HG03025 (cell line): ENCODE measurements at regions not wholly inside any gene's neighbourhood (a gene's known extent, or its start where the extent isn't known, plus 50 kb on each side); places are given as distances from the start of the nearest gene placed in this dataset.

Source experiments
- ATAC-seq: cut with Tn5 transposase; IDR thresholded peaks from one replicate; pipeline ENCODE4 v1.9.1; 2021; ENCODE audit warnings: mild to moderate bottlenecking, moderate library complexity; ENCODE audit not compliant: unreplicated experiment, low FRiP score

GRCh38 chr6:147892476-147892875 lies 384.0 kb downstream of the SAMD5 start:
- ATAC-seq, result no peak

DNA sequence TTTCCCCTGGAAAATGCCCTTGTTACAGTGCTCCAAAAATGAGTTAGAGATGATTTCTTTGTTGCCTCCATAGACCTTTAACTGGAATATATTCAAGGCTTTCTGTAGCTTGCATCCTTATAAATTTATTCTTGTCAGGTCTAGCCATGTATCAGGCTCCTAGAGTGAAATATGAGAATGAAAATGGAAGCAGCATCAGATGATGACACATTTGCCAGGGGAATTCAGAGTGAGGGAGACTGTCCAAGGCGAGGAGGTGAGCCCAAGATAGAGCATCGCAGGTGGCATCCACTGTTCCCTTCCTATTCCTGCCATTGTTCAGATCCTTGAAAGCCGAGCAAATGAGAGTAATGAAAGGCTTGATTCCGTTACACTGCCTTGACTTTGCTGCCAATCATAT lies 386.8 kb downstream of the SAMD5 start:
- ATAC-seq, result no peak

DNA sequence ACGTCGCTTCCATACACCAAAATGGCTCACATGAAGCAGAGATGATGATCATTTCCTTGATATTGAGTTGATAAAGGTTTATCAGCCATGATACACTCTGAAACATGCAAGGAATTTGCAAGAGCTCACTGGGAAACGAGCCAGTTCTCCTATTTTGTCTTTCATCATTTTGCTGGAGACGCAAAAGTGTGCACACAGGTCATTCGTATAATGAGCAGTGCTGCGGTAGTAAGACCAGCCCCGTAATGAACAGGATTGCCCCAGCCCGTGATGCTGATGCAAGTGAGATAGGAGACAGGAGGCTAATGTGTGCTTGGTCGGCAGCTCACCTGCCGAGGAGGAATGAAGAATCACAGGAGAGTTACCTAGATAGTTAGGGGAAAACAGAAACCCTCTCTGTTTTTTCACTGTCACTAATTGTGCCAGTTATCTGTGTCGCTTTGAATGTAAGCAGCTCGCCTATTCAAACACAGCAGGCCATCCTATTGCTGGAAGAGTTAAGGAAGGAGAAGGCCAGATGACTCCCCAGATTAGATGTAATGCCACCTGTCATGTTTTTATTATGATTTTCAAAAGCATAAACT lies 391.8 kb downstream of the SAMD5 start:
- ATAC-seq, result no peak

GRCh38 chr6:147903321-147903720 lies 394.8 kb downstream of the SAMD5 start:
- no peak for ATAC-seq

DNA sequence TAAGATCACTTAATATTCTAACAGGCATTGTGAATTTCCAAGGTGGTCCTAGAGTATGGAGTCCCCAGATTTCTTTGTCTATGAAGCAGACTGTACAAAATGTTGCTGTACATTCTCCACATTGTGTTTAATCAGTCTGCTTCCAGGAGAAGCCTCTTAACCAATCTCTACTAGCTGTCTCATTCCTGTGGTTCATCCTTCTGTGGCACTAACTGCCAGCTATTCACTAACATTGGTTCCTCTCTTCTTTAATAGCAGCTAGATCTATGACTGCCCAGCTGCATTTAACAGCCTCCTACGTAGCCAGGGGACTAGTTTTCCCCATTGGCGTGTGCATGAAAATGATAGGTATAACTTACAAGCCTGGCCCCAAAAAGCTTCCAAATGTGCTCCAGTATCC lies 395.4 kb downstream of the SAMD5 start:
- ATAC-seq, result no peak

DNA sequence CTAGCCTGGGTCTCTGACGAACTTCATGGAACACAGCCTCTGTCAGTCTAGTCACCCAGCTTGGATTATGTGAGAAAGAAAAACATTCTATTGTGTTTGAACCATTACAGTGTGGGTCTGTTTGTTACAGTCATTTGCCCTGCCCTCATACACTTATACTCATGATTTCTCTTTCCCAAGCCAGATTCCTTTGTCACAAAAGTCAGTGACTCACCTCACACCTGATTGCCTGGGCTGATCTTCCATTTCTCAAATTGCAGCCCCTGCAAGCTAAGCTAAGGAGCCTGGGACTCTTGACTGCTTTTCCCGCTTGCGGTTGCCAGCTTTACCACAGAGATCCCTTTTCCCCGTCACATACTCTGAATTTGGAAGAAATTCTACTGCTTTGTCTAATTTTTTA lies 395.9 kb downstream of the SAMD5 start:
- ATAC-seq, result no peak

GRCh38 chr6:147905711-147906110 lies 397.2 kb downstream of the SAMD5 start:
- no peak for ATAC-seq

DNA sequence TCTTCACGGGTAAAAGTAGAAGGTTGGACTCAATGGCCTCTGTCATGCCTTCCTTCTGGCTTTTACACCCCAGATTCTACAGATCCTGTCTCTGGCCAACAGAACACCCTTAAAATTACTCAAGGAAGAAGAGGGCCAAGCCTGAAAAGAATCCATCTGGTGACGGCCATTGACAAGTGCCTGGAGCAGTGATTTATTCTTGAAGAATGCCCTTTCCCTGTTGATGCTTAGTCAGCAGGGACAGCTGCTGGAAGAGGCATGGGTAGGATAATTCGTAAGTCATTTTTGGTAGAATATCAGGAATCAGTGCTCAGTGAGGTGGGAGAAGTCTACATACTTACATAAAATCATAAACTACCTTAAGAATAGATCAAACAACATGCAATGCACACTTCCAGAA lies 397.9 kb downstream of the SAMD5 start:
- no peak for ATAC-seq

DNA sequence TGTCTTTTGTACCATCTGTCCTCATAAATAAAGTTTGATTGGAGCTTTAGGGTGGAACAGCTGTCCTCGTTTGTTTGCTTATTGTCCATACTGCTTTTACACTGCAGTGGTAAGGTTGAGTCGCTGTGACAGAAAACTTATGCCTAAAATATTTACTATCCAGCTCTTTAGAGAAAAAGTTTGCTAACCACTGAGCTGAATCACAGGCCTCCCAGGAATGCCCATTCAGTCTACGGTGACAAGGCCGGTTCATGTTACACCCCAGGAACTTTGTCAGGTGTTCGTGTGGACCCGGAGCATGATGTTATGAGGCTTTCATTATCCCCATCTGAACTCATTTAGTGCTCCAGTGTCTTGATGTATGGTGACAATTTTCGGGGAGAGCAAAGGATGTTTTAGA lies 401.1 kb downstream of the SAMD5 start:
- no peak for ATAC-seq

- ATAC-seq, result no peak
Measured at GRCh38 chr6:147910281-147910680, 401.8 kb downstream of the SAMD5 start.

DNA sequence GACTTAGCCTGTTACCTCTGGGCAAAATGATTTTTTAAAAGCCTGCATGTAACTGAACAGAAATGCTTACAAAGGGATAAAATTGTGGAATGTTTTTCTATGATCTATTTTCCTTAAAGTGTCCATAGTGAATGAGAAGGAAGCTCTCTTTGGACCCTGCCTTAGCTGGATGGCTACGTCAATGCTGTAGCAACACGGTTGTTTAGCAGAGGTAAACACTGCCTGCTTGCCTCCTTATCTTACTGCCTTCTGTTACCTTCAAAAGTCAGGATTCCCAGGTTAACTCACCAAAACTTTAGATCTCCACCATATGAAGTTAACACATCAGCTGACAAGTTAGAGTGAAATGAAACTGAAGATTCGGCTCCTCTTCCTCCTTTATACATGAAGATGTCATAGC lies 402.6 kb downstream of the SAMD5 start:
- no peak for ATAC-seq

- ATAC-seq, result no peak
Measured at GRCh38 chr6:147911686-147912085, 403.2 kb downstream of the SAMD5 start.

DNA sequence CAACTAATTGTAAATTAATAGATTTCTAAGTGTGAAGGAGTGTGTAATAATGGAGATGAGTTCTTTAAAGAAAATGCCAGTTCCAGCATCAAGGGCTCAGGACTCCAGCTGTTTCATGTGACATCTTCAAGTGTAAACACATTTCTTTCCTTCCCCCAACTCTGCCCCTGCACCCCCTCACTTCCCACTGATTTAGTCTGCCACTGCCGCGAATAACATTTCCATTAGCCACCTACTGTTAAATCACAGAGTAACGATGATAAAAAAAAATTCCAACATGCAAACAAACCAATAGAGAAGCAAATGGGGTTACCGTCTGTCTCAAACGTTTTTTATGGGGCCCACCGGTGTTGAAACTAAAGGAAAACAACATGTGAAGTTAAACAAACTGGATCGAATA lies 414.3 kb downstream of the SAMD5 start:
- ATAC-seq, result no peak

DNA sequence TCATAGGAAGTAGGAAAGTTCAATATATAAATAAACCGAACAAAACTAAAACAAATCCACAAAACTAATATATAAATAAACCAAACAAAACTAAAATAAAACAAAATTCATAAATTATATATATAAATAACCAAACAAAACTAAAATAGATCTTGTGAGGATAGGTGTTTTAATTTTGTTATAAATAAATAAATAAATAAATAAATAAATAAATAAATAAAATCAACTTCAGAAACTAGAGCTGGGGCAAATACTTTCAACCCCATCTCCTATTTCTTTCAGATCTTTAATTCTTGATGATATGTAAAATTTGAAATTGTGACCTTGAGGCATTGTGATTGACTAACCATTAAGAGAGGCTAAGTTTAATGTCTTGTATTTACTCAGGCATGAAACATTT lies 416.1 kb downstream of the SAMD5 start:
- ATAC-seq, result no peak

DNA sequence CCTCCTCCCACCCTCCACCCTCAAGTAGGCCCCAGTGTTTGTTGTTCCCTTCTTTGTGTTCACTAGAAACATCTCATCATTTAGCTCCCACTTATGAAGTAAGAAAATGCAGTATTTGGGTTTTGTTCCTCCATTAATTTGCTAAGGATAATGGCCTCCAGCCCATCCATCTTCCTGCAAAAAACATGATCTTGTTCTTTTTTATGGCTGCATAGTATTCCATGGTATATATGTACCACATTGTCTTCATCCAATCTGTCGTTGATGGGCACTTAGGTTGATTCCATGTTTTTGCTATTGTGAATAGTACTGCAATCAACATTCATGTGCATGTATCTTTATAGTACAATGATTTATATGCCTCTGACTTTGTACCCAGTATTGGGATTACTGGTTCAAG lies 416.8 kb upstream of the SASH1 start:
- no peak for ATAC-seq

DNA sequence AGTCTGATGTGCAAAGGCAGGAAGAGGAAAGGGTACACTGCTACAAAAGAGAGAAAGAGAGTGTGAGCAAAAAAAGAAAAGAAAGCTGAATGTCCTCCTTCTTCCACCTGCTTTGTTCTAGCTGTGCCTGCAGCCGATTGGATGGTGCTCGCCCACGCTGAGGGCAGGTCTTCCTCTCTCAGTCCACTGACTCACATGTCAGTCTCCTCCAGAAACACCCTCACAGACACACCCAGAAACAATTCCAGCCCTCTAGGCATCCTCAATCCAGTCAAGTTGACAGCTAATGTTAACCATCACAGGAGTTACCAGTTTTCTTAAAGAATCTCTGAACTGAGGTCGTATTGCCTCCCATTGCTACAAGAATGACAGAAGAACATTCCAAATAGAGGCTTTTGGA lies 411.9 kb upstream of the SASH1 start:
- ATAC-seq, result no peak

- ATAC-seq, result no peak
Measured at GRCh38 chr6:147933224-147933623, 409.4 kb upstream of the SASH1 start.

- ATAC-seq, result no peak
Measured at GRCh38 chr6:147935656-147936055, 407.0 kb upstream of the SASH1 start.

DNA sequence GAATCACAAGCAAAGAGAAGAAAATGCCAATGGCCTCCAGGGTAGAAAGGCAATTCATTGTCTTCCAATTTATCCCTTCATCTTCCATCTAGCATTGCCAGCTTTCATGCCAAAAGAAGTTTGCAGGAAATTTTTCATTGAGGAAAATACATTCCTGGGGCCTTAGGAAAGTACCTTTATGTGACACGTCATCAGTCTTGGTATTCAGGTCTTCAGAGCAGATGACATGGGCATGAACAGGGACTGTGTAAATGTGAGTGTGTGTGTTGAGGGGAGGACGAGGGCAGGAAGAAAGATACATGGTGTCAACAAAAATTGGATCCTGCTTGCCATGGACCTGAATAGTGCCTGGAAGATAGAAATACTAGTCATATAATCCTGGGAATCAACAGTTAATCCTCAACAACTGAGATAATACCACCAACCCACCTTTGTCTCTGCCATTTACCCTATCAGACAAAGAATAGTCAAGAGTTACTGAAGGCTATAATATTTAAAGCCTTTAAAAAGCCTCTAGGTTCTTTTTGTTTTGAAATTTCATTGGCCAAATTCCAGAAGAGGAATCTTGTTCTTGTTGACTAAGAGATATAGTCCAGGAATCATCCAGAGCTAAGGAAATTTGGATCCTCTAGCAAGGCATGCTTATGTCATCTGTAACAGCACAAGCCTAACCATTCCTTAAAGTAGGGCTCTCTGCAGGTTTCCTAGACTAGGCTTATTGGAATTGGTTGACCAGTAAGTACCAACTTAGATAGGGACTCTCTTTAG lies 405.8 kb upstream of the SASH1 start:
- no peak for ATAC-seq

GRCh38 chr6:147941143-147941542 lies 401.5 kb upstream of the SASH1 start:
- no peak for ATAC-seq

GRCh38 chr6:147942363-147942762 lies 400.3 kb upstream of the SASH1 start:
- ATAC-seq, result no peak

GRCh38 chr6:147944122-147944521 lies 398.5 kb upstream of the SASH1 start:
- no peak for ATAC-seq
